ENCODE measurements at regions not wholly inside any gene's neighbourhood (a gene's known extent, or its start where the extent isn't known, plus 50 kb on each side); places are given as distances from the start of the nearest gene placed in this dataset.

- DNase-seq (ENCODE audit: low read depth in 3 of 3, low spot score in 2 of 3): no peak
Measured at GRCh38 chr13:79090552-79091124, 315.4 kb downstream of the RBM26 start.

DNA sequence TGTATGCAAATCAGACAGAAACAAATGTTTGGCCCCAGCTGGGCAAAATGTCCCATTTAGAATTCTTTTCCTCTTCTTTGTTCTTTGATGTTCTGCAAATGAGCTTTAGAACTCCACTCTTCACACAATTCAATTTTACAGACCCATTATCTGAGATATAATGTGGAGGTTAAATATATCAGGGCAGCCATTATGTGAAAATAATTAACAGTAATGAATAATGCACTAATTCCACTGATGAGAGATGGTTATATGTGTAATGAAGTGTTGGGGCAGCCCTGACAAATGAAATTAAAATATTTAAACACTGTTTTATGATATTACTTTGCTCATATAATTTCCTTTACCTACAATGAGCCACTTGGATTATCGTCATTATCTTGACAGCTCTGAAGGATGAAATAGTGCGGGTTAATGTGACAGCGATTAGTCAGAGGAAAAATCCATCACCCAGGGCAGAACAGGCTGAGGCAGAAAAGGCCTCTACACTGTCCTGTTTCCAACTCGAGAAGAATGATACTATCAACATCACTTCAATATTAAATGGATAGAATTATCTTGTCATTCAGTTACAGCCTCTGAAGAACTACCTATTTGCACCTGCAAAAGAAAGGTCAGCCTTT, 321.1 kb downstream of the RBM26 start:
- no peak for DNase-seq (ENCODE audit: low read depth in 3 of 3, low spot score in 2 of 3)

DNA sequence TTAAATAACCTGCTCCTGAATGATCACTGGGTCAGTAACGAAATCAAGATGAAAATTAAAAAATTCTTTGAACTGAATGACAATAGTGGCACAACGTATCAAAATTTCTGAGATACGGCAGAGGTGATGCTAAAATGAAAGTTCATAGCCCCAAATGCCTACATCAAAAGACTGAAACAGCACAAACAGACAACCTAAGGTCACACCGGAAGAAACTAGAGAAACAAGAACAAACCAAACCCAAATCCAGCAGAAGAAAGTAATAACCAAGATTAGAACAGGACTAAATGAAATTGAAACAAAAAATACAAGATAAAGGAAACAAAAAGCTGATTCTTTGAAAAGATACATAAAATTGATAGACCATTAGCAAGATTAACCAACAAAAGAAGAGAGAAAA, 324.1 kb downstream of the RBM26 start:
- no peak for DNase-seq (ENCODE audit: low read depth in 3 of 3, low spot score in 2 of 3)

DNA sequence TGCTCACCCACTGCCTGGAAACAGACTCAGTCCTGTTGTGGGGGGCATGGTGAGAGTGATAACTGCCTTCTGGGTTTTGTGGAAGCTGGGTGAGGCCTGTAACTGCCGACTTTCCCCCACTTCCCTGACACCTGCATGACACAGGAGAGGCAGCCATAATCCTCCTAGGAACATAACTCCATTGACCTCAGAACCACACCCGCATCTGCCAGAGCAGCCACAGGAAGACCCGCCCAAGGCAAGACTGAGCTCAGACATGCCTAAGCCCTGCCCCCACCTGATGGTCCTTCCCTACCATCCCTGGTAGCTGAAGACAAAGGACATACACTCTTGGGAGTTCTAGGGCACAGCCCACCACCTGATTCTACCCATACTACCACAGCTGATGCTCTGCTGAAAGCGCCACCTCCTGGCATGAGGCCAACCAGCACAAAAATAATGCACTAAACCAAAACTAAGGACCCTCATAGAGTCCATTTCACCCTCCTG, 326.7 kb downstream of the RBM26 start:
- DNase-seq (ENCODE audit: low read depth in 3 of 3, low spot score in 2 of 3): no peak

GRCh38 chr13:79075703-79076102, 330.4 kb downstream of the RBM26 start:
- no peak for DNase-seq (ENCODE audit: low read depth in 3 of 3, low spot score in 2 of 3)

DNA sequence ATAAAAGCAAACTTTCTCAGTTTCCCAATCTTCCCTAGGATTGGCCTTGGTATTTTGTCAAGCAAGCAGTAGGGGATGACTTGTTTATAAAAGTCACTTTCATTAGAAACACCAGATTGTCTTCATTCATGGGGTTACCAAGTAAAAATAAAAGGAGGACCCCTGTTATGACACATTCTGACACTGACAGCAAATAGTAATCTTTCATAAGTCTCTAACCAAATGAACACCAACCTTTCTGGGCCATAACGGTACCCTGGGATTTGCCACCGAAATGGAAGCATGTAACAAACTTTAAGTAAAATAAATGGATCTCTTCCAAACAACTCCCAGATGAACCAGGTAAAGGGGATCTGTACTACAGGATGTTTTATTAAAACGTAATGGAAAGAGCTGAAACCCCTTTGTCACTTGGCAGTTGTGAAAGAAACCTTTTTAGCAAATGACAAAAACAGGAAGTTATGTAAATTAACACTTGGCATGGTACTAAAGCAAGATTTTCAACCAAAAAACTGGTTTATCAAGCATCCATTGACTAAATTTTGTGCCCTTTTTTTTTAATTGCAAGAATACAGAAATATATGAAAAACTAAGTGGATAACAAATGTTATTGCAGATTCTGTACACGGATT, 335.6 kb downstream of the RBM26 start:
- no peak for DNase-seq (ENCODE audit: low read depth in 3 of 3, low spot score in 2 of 3)

DNA sequence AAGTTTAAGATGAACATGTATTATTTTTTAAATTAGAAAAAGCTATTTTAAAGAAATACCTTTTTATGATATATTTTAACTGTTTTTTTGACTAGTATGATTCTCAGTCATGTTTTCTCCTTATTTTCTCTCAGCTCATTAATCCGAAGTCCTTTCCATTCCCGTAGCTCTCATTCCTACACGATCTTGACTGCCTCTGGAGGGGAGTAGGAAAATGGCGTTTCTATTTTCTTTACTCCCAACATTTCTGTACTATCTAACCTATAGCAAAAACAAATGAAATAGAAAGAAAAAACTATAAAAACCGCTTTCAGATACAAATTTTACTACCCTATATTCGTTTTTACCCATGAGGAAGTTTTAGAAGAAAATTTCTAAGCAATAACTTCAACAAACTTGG, 343.8 kb downstream of the RBM26 start:
- no peak for DNase-seq (ENCODE audit: low read depth in 3 of 3, low spot score in 2 of 3)

- no peak for DNase-seq (ENCODE audit: low read depth in 3 of 3, low spot score in 2 of 3)
Measured at GRCh38 chr13:79060216-79060615, 345.8 kb downstream of the RBM26 start.

DNA sequence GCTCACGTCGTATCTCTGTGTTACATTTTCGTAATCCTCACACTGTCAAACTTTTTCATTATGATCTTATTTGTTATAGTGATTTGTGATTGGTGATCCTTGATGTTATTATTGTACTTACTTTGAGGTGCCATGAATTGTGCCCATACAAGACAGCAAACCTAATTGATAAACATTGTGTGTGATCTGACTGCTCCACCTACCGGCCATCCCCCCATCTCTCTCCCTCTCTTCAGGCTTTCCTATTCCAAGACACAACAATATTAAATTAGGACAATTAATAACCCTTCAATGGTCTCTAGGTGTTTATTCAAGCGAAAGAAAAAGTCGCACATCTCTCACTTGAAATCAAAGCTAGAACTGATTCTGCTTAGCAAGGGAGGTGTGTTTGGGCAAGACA, 349.3 kb downstream of the RBM26 start:
- no peak for DNase-seq (ENCODE audit: low read depth in 3 of 3, low spot score in 2 of 3)

GRCh38 chr13:79051472-79051871, 354.6 kb downstream of the RBM26 start:
- DNase-seq (ENCODE audit: low read depth in 3 of 3, low spot score in 2 of 3): no peak

DNA sequence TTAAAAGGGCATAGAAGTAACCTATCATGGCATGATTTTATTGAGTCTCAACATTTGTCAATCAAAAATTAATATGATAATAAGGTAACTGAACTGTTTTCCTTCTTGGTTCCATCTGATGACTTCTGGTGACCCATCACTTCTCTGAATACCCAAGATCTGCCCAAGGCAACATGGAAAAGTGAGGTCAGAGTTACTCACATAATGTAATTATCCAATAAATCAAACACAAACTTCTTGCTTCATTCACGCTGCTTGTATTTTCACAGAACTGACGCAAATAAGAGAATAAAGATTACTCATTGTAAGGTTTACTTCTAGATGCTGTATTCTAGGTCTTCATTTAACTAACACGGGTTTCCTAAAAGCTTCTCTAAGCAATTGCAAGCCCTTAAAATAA, 361.6 kb downstream of the RBM26 start:
- no peak for DNase-seq (ENCODE audit: low read depth in 3 of 3, low spot score in 2 of 3)

- DNase-seq (ENCODE audit: low read depth in 3 of 3, low spot score in 2 of 3): no peak
Measured at GRCh38 chr13:79043208-79043607, 362.8 kb downstream of the RBM26 start.

- no peak for DNase-seq (ENCODE audit: low read depth in 3 of 3, low spot score in 2 of 3)
Measured at GRCh38 chr13:79037197-79037596, 368.9 kb downstream of the RBM26 start.

GRCh38 chr13:79034341-79034740, 371.7 kb downstream of the RBM26 start:
- DNase-seq (ENCODE audit: low read depth in 3 of 3, low spot score in 2 of 3): no peak

GRCh38 chr13:79030513-79030912, 371.6 kb upstream of the OBI1 start:
- DNase-seq (ENCODE audit: low read depth in 3 of 3, low spot score in 2 of 3): no peak

GRCh38 chr13:79018166-79018565, 359.2 kb upstream of the OBI1 start:
- DNase-seq (ENCODE audit: low read depth in 3 of 3, low spot score in 2 of 3): no peak

DNA sequence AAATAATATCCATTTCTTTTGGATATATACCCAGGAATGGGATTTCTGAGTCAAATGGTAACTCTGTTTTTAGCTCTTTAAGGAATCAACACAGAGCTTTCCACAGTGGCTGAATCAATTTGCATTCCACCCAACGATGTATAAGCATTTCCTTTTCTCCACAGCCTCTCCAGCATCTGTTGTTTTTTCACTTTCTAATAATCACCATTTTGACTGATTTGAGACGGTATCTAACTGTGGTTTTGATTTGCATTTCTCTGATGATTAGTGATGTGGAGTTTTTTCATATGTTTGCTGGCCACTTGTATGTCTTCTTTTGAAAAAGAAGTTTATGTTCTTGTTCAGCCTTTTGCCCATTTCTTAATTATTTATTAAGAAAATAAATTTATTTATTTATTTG, 352.2 kb upstream of the OBI1 start:
- no peak for DNase-seq (ENCODE audit: low read depth in 3 of 3, low spot score in 2 of 3)

GRCh38 chr13:79003989-79004898, 345.3 kb upstream of the OBI1 start:
- no peak for DNase-seq (ENCODE audit: low read depth in 3 of 3, low spot score in 2 of 3)

GRCh38 chr13:78999494-78999893, 340.5 kb upstream of the OBI1 start:
- no peak for DNase-seq (ENCODE audit: low read depth in 3 of 3, low spot score in 2 of 3)

- DNase-seq (ENCODE audit: low read depth in 3 of 3, low spot score in 2 of 3): no peak
Measured at GRCh38 chr13:78998630-78999315, 339.8 kb upstream of the OBI1 start.
